M059J (cell line): ENCODE measurements at regions not wholly inside any gene's neighbourhood (a gene's known extent, or its start where the extent isn't known, plus 50 kb on each side); places are given as distances from the start of the nearest gene placed in this dataset.
"Not testable (repeated sequence)": the region's sequence is repeated elsewhere in the genome, so short reads cannot be mapped to it uniquely, and the experiment has no call there.

Experiments
- DNase-seq: peaks from one replicate; pipeline ENCODE4 v3.0.0-alpha.2; 2012; ENCODE audit warnings: low read depth

- no peak for DNase-seq
Observed at GRCh38 chrX:7385131-7385530, 237.2 kb upstream of the PUDP start.

- DNase-seq, result no peak
Observed at GRCh38 chrX:7378406-7378805, 230.5 kb upstream of the PUDP start.

- DNase-seq, result peak; percentile 58
Observed at GRCh38 chrX:7372825-7373525, 225.0 kb upstream of the PUDP start.

- no peak for DNase-seq
Observed at GRCh38 chrX:7362111-7362510, 214.2 kb upstream of the PUDP start.

GRCh38 chrX:7351926-7352325 is 204.0 kb upstream of the PUDP start:
- DNase-seq, result no peak

GRCh38 chrX:7347465-7347864 is 199.5 kb upstream of the PUDP start:
- DNase-seq, result no peak

GRCh38 chrX:7346021-7346420 is 198.1 kb upstream of the PUDP start:
- DNase-seq, result no peak

- DNase-seq, result no peak
Observed at GRCh38 chrX:7343181-7343580, 195.2 kb upstream of the PUDP start.

- not testable (repeated sequence) for DNase-seq
Observed at GRCh38 chrX:7335816-7336362, 187.9 kb upstream of the PUDP start.

- DNase-seq, result peak; percentile 80
Observed at GRCh38 chrX:7334253-7334935, 186.4 kb upstream of the PUDP start.

- peak; percentile 81 for DNase-seq
Observed at GRCh38 chrX:7330971-7331746, 183.2 kb upstream of the PUDP start.

- no peak for DNase-seq
Observed at GRCh38 chrX:7330556-7330955, 182.6 kb upstream of the PUDP start.

- DNase-seq, result no peak
Observed at GRCh38 chrX:7318661-7319060, 170.7 kb upstream of the PUDP start.

- DNase-seq, result no peak
Observed at GRCh38 chrX:7318241-7318640, 170.3 kb upstream of the PUDP start.

GRCh38 chrX:7316887-7317286 is 168.9 kb upstream of the PUDP start:
- DNase-seq, result no peak

GRCh38 chrX:7316280-7316679 is 168.3 kb upstream of the PUDP start:
- peak; percentile 12 for DNase-seq

GRCh38 chrX:7314425-7314824 is 166.5 kb upstream of the PUDP start:
- DNase-seq, result no peak

- no peak for DNase-seq
Observed at GRCh38 chrX:7307720-7308119, 159.8 kb upstream of the PUDP start.

GRCh38 chrX:7294483-7294882 is 146.5 kb upstream of the PUDP start:
- no peak for DNase-seq

- peak; percentile 43 for DNase-seq
Observed at GRCh38 chrX:7286168-7286837, 138.3 kb upstream of the PUDP start.

- no peak for DNase-seq
Observed at GRCh38 chrX:7285765-7286164, 137.8 kb upstream of the PUDP start.

GRCh38 chrX:7283741-7284140 is 135.8 kb upstream of the PUDP start:
- DNase-seq, result no peak
